ENCODE measurements at regions not wholly inside any gene's neighbourhood (a gene's known extent, or its start where the extent isn't known, plus 50 kb on each side); places are given as distances from the start of the nearest gene placed in this dataset.

- TF ChIP-seq ZC3H10 (CRISPR knock-in tag; IDR thresholded peaks at IDR 0.05) (no peak), TCF4 (CRISPR knock-in tag; IDR thresholded peaks at IDR 0.05; ENCODE audit: borderline replicate concordance) (no peak), OSR1 (CRISPR knock-in tag; IDR thresholded peaks at IDR 0.05) (no peak), BACH2 (CRISPR knock-in tag; IDR thresholded peaks at IDR 0.05; ENCODE audit: borderline replicate concordance) (no peak), SNAI2 (CRISPR knock-in tag; IDR thresholded peaks at IDR 0.05) (no peak), RARB (CRISPR knock-in tag; IDR thresholded peaks at IDR 0.05) (no peak), CREB5 (CRISPR knock-in tag; IDR thresholded peaks at IDR 0.05; ENCODE audit: low read depth) (no peak), POU6F1 (CRISPR knock-in tag; IDR thresholded peaks at IDR 0.05; ENCODE audit: borderline replicate concordance, low read depth) (no peak), PATZ1 (CRISPR knock-in tag; IDR thresholded peaks at IDR 0.05; ENCODE audit: borderline replicate concordance) (no peak), ZFP30 (CRISPR knock-in tag; IDR thresholded peaks at IDR 0.05) (no peak)
These were observed 1002.8 kb upstream of the CELF2 start for GRCh38 chr10:10014846-10015245.
